HG03575 (cell line): ENCODE measurements at regions not wholly inside any gene's neighbourhood (a gene's known extent, or its start where the extent isn't known, plus 50 kb on each side); places are given as distances from the start of the nearest gene placed in this dataset.
"Not testable (repeated sequence)": the region's sequence is repeated elsewhere in the genome, so short reads cannot be mapped to it uniquely, and the experiment has no call there.

Source experiments
- ATAC-seq: cut with Tn5 transposase; IDR thresholded peaks from one replicate; pipeline ENCODE4 v1.9.1; 2021; ENCODE audit not compliant: unreplicated experiment, insufficient number of reproducible peaks, low FRiP score; ENCODE audit errors: extremely low read depth

DNA sequence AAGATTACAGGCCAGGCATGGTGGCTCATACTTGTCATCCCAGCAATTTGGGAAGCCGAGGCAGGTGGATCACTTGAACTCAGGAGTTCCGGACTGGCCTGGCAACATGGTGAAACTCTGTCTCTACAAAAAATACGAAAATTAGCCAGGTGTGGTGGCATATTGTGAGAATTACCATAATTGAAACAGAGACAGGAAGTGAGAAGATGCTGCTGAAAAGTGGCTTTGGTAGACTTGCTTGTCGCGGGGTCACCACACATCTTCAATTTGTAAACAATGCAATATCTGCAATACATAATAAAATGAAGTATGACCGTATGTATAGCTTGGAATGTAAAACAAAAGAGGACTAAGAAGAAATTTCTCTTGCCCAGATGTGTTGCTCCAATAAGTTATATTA lies 490.5 kb downstream of the GABRG2 start:
- no peak for ATAC-seq

GRCh38 chr5:162567644-162568043 lies 500.1 kb downstream of the GABRG2 start:
- ATAC-seq = no peak

GRCh38 chr5:162573758-162574157 lies 506.2 kb downstream of the GABRG2 start:
- ATAC-seq = no peak

GRCh38 chr5:162591724-162592123 lies 524.2 kb downstream of the GABRG2 start:
- ATAC-seq = no peak

DNA sequence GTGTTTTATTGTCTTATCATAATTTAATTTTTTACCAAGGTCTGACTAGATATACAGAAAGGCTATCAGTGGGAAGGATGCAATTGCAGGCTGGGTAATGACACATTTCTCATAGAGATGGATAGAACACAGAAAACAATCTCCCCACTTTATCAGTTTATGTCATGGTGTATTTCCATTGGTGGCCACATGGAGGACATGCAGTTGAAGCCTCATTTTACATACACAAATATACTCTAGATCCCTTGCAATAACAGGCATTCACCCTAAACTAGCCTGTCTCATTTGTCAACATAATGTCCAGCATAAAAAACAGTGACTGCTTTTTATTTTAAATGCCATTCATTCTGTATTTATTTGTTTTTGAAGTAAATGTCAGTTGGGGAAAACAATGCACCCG lies 526.3 kb downstream of the GABRG2 start:
- ATAC-seq = no peak

- ATAC-seq = no peak
These were observed 536.0 kb downstream of the GABRG2 start for GRCh38 chr5:162603443-162604070.

DNA sequence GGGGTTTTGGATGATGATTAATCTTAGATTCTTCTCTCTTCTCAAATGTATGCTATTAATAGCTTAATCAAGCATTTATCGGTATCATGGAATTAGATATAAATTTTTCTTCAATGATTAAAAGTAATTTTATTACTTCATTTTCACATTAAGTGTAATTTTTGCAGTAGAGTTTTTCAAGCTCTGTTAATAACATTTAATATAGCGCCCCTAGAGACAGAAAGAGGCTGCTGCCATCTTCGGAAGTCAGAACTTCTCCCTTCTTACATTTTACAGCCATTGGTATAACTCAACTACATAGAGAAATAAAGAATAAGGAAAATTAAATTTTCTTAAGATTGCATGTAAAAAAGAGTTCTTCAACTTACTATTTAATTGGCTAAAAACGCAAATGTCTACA lies 540.3 kb downstream of the GABRG2 start:
- ATAC-seq = no peak

- not testable (repeated sequence) for ATAC-seq
These were observed 554.2 kb downstream of the GABRG2 start for GRCh38 chr5:162621726-162622263.

GRCh38 chr5:162624110-162624509 lies 556.5 kb downstream of the GABRG2 start:
- ATAC-seq = no peak

DNA sequence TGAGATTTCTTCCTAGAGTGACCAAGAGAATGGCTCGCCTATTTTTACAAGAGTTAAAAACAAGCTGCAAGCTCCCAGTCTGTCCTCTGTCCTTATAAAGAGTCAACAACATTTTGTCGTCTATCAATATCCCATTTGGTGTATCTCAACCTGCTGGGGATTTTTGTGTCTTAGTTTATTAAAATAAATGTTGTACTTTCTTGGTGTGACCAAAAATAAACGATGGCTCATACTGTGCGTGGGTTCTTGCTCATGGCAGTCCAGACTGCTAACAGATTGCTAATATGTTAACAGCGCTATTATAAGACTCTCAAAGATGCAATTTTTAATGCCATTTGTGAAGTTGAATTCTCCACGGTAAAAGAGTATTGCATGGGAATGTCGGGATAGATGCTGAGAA lies 569.9 kb downstream of the GABRG2 start:
- no peak for ATAC-seq

DNA sequence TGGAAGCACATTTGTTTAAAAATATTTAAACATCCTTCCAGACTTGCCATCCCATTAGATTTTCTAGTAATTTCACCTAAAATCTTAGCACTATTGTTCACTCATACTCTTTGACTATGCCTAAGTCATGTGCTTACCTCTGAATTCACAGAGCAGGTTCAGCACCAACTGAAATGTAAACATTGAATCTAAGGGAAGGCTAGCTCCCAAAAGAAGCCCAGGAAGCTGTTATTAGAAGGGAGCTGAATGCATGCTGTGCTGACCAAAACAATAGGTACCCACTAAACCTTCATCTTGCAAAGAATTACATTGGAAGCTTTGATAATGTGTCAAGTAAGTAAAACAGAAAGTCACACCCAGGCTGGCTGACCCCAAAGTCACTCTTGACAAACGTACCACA lies 571.3 kb downstream of the GABRG2 start:
- no peak for ATAC-seq

DNA sequence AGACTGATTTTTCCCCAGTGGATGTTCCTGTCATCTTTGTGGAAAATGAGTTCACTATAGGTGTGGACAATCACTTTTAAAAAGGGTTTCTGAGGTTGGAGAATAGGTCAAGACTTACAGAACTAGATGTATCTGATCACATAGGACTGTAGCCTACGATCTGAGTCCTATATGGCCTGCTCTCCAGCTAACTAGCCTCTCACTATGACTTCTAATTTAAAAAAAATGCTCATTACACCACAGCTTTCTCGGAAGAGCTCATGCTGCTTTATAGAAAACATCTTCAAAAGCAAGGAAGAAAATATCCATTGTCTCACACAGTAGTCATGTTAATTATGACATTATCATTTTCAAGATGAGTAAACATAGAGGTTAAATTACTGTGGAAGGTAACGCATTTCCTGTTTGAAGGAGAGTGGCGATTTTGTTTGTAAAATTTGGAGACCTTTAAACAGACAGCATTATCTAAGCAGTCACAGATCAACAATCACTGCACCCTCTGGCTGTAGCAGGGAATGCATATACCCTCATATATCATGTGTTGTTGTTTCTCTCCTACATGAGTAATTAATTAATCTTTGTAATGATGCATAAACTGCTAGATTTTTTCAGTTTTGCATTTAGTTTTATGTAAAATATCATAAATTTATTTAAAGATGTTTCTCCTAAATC lies 573.7 kb downstream of the GABRG2 start:
- no peak for ATAC-seq

- no peak for ATAC-seq
These were observed 587.3 kb downstream of the GABRG2 start for GRCh38 chr5:162654661-162655405.

DNA sequence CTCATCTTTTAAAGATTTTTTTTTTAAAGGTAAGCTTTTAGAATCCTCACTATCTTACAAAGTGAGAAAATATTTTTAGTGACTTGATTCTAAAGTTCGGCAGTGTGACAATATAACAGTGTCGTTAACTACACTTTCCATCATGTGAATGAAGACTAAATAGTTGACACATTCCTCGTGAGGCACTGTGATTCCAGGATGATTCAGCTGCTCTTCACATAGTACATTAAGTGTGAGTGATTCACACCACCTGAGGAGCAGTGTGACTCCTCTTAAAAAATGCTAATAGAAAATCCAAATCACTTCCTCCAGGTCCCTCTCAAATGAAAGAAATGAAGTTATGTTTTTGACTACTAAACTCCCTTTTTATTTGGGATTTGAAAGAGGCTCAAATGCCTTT lies 589.5 kb downstream of the GABRG2 start:
- ATAC-seq = no peak

DNA sequence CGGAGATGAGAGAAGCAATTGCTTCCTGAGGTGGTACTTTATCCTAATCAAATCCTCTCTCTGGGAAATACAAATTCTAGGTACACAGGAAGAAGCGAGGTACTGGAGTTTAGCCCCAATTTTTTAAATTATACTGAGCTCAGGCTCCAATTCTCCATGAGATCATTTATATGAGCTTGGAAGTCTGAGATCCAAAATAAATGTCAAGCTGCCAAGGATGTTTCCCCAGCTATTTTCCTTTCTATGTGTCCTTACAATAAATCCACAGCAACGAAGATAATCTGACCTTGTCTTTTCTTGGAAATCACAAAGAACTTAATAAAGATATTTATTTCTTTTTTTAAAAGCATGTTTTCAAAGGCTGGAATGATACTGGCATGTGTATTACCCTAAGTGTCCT lies 597.3 kb downstream of the GABRG2 start:
- no peak for ATAC-seq

GRCh38 chr5:162668926-162669325 lies 601.4 kb downstream of the GABRG2 start:
- ATAC-seq = no peak

GRCh38 chr5:162672061-162672460 lies 604.5 kb downstream of the GABRG2 start:
- ATAC-seq = no peak

GRCh38 chr5:162683284-162683683 lies 615.7 kb downstream of the GABRG2 start:
- no peak for ATAC-seq

GRCh38 chr5:162684145-162684544 lies 616.6 kb downstream of the GABRG2 start:
- no peak for ATAC-seq

- ATAC-seq = no peak
These were observed 617.7 kb downstream of the GABRG2 start for GRCh38 chr5:162685302-162685701.
